Liver (tissue), 8 donors: ENCODE measurements at regions not wholly inside any gene's neighbourhood (a gene's known extent, or its start where the extent isn't known, plus 50 kb on each side); places are given as distances from the start of the nearest gene placed in this dataset.

Source experiments
- DNase-seq: peaks from one replicate; pipeline ENCODE4 v3.0.0-alpha.2; 2017; ENCODE audit warnings: low spot score
- H3K27ac ChIP-seq, 2 donors: one replicate each; pipeline ENCODE4 v1.7.0; 2013; ENCODE audit warnings: inconsistent platforms in 2 of 2, low read length in 2 of 2, control low read depth in 1 of 2, low read depth in 1 of 2, mild to moderate bottlenecking in 1 of 2
- H3K27me3 ChIP-seq, 4 donors: one replicate each; pipeline versions ENCODE4 v1.6.1 to v1.7.0; 2013; ENCODE audit warnings: low read length in 3 of 4, inconsistent platforms in 1 of 4, mild to moderate bottlenecking in 1 of 4, moderate library complexity in 1 of 4; ENCODE audit not compliant: control insufficient read depth in 4 of 4, insufficient read depth in 4 of 4
- H3K36me3 ChIP-seq, 4 donors: one replicate each; pipeline versions ENCODE4 v1.6.1 to v1.7.0; 2013; ENCODE audit warnings: low read length in 3 of 4, mild to moderate bottlenecking in 3 of 4, low read depth in 1 of 4, moderate library complexity in 1 of 4; ENCODE audit not compliant: control insufficient read depth in 4 of 4, insufficient read depth in 3 of 4
- H3K4me1 ChIP-seq, 4 donors: one replicate each; pipeline versions ENCODE4 v1.6.1 to v1.7.0; 2013; ENCODE audit warnings: low read length in 3 of 4, mild to moderate bottlenecking in 3 of 4, moderate library complexity in 1 of 4; ENCODE audit not compliant: control insufficient read depth in 4 of 4, insufficient read depth in 4 of 4
- H3K4me3 ChIP-seq, 3 donors: one replicate each; pipeline versions ENCODE4 v1.6.1 to v1.7.0; 2013; ENCODE audit warnings: low read length in 3 of 3, control low read depth in 1 of 3, low read depth in 1 of 3, mild to moderate bottlenecking in 1 of 3
- H3K9ac ChIP-seq, 2 donors: one replicate each; pipeline ENCODE4 v1.7.0; 2013; ENCODE audit warnings: low read length in 2 of 2, mild to moderate bottlenecking in 2 of 2, moderate library complexity in 2 of 2, control low read depth in 1 of 2, low read depth in 1 of 2
- H3K9me3 ChIP-seq, 4 donors: one replicate each; pipeline versions ENCODE4 v1.6.1 to v1.7.0; 2013; ENCODE audit warnings: low read length in 3 of 4; ENCODE audit not compliant: control insufficient read depth in 4 of 4
- EGR1 ChIP-seq, 2 donors: IDR thresholded peaks; 2 replicates each; pipeline ENCODE4 v1.6.1; 2016 to 2018; ENCODE audit warnings: antibody characterized with exemption in 2 of 2, low read depth in 2 of 2
- FOXA1 ChIP-seq: IDR thresholded peaks from 2 replicates; pipeline ENCODE4 v1.6.1; 2016; ENCODE audit warnings: antibody characterized with exemption
- FOXA2 ChIP-seq: IDR thresholded peaks from 2 replicates; pipeline ENCODE4 v1.6.1; 2016; ENCODE audit warnings: antibody characterized with exemption
- GABPA ChIP-seq, 2 donors: IDR thresholded peaks in 1 of 2; conservative IDR thresholded peaks in 1 of 2; 2 replicates each; pipeline ENCODE4 v1.6.1; 2016; ENCODE audit warnings: antibody characterized with exemption in 2 of 2, mild to moderate bottlenecking in 1 of 2, moderate library complexity in 1 of 2
- HNF4A ChIP-seq, 2 donors: conservative IDR thresholded peaks; 2 replicates each; pipeline ENCODE4 v1.6.1; 2016; ENCODE audit warnings: antibody characterized with exemption in 2 of 2, mild to moderate bottlenecking in 2 of 2
- HNF4G ChIP-seq: IDR thresholded peaks from 2 replicates; pipeline ENCODE4 v1.6.1; 2016; ENCODE audit warnings: antibody characterized with exemption
- JUND ChIP-seq, 2 donors: IDR thresholded peaks; 2 replicates each; pipeline ENCODE4 v1.6.1; 2016; ENCODE audit warnings: antibody characterized with exemption in 2 of 2
- NR2F2 ChIP-seq: IDR thresholded peaks from 2 replicates; pipeline ENCODE4 v1.6.1; 2016; ENCODE audit warnings: antibody characterized with exemption
- RAD21 ChIP-seq, 2 donors: IDR thresholded peaks; 2 replicates each; pipeline ENCODE4 v1.6.1; 2016; ENCODE audit warnings: antibody characterized with exemption in 2 of 2, mild to moderate bottlenecking in 2 of 2
- RXRA ChIP-seq, 2 donors: IDR thresholded peaks; 2 replicates each; pipeline ENCODE4 v1.6.1; 2017 to 2018; ENCODE audit warnings: antibody characterized with exemption in 2 of 2, mild to moderate bottlenecking in 1 of 2
- SP1 ChIP-seq: IDR thresholded peaks from 2 replicates; pipeline ENCODE4 v1.6.1; 2018; ENCODE audit warnings: antibody characterized with exemption, mild to moderate bottlenecking
- TAF1 ChIP-seq: conservative IDR thresholded peaks from 2 replicates; pipeline ENCODE4 v1.6.1; 2016; ENCODE audit warnings: antibody characterized with exemption, mild to moderate bottlenecking
- YY1 ChIP-seq: IDR thresholded peaks from 2 replicates; pipeline ENCODE4 v1.6.1; 2016; ENCODE audit warnings: antibody characterized with exemption, mild to moderate bottlenecking
- WGBS: extraction: QIAGEN DNeasy Blood & Tissue Kit; methylation state at CpG from one replicate; pipeline ENCODE4 v1.1.7; 2013; 5-methylcytosine and 5-hydroxymethylcytosine counted together
- TF ChIP-seq, protein P1 (sequence below): IDR thresholded peaks from 2 replicates; pipeline ENCODE4 v1.6.1; 2016; ENCODE audit warnings: antibody characterized with exemption
- TF ChIP-seq, protein P2 (sequence below): IDR thresholded peaks from 2 replicates; pipeline ENCODE4 v1.6.1; 2016; ENCODE audit warnings: antibody characterized with exemption, mild to moderate bottlenecking
- TF ChIP-seq, protein P3 (sequence below): IDR thresholded peaks from 2 replicates; pipeline ENCODE4 v1.6.1; 2016; ENCODE audit warnings: antibody characterized with exemption
- TF ChIP-seq, protein P4 (sequence below): fragments of 150-350 bp; IDR thresholded peaks from 2 replicates; pipeline ENCODE4 v1.5.1; 2017; ENCODE audit warnings: improper control_type of control experiment, low read depth, low read length; ENCODE audit not compliant: missing input control
- TF ChIP-seq, protein P5 (sequence below): IDR thresholded peaks from 2 replicates; pipeline ENCODE4 v1.6.1; 2016; ENCODE audit warnings: antibody characterized with exemption
- donor health status: healthy.
- donor health status: healthy.
- donor health status: healthy.
- donor health status: healthy.
- donor health status: healthy.

DNA sequence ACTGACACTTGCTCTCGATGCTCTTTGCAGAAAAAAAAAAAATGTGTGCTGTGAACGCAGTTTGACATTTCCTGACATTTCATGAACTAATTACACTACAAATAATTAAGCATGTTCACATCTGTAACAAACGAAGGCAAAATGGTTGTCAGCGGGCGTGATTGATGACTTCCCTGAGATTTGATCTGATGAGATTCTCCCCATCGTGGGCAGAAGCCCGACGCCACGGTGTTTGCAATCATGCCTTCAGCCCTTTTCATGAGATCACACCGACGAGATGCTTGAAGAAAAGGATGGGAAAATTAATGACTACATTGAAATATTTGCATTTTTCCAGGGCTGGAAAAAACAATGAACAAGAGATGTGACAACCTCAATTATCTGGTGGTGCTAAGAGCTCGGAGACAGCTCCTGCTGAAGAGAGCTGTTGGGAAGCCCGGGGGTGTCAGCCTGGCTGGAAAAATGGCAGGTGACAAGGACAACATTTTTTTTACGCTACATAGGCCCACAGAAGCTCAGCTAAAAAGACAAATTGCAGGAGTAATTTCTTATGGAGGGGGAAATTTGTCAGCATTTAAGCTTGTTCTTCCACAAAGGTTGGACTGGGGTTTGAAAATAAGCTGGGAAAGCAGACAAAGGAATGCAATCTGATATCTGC is 259.4 kb upstream of the IRX3 start:
- DNase-seq, result no peak
- no peaks in the 10 kb centered on the region for H3K4me1 ChIP-seq

More for the DNA sequence above, 259.4 kb upstream of the IRX3 start:
- no peak overlapping the region for H3K27ac ChIP-seq
- no peaks in the 10 kb centered on the region for H3K36me3 ChIP-seq
- H3K9ac ChIP-seq, result no peak overlapping the region
- 48% methylated on average over 14 of the region's 14 CpGs for WGBS
- H3K4me3 ChIP-seq, result no peak overlapping the region
- TF ChIP-seq, protein P1, sequence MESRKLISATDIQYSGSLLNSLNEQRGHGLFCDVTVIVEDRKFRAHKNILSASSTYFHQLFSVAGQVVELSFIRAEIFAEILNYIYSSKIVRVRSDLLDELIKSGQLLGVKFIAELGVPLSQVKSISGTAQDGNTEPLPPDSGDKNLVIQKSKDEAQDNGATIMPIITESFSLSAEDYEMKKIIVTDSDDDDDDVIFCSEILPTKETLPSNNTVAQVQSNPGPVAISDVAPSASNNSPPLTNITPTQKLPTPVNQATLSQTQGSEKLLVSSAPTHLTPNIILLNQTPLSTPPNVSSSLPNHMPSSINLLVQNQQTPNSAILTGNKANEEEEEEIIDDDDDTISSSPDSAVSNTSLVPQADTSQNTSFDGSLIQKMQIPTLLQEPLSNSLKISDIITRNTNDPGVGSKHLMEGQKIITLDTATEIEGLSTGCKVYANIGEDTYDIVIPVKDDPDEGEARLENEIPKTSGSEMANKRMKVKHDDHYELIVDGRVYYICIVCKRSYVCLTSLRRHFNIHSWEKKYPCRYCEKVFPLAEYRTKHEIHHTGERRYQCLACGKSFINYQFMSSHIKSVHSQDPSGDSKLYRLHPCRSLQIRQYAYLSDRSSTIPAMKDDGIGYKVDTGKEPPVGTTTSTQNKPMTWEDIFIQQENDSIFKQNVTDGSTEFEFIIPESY, result no peak
- TF ChIP-seq NR2F2 (no peak), EGR1 (IDR thresholded peaks at IDR 0.05; ENCODE audit: low read depth in 2 of 2) (no peak), FOXA2 (no peak), HNF4G (no peak), TAF1 (no peak), HNF4A (conservative IDR thresholded peaks at IDR 0.05) (no peak), FOXA1 (no peak), SP1 (no peak), YY1 (no peak), GABPA (IDR thresholded peaks at IDR 0.05 in 1 of 2, conservative IDR thresholded peaks at IDR 0.05 in 1 of 2) (no peak), RAD21 (IDR thresholded peaks at IDR 0.05) (no peak), RXRA (IDR thresholded peaks at IDR 0.05) (no peak), JUND (IDR thresholded peaks at IDR 0.05) (no peak)
- TF ChIP-seq, protein P2, sequence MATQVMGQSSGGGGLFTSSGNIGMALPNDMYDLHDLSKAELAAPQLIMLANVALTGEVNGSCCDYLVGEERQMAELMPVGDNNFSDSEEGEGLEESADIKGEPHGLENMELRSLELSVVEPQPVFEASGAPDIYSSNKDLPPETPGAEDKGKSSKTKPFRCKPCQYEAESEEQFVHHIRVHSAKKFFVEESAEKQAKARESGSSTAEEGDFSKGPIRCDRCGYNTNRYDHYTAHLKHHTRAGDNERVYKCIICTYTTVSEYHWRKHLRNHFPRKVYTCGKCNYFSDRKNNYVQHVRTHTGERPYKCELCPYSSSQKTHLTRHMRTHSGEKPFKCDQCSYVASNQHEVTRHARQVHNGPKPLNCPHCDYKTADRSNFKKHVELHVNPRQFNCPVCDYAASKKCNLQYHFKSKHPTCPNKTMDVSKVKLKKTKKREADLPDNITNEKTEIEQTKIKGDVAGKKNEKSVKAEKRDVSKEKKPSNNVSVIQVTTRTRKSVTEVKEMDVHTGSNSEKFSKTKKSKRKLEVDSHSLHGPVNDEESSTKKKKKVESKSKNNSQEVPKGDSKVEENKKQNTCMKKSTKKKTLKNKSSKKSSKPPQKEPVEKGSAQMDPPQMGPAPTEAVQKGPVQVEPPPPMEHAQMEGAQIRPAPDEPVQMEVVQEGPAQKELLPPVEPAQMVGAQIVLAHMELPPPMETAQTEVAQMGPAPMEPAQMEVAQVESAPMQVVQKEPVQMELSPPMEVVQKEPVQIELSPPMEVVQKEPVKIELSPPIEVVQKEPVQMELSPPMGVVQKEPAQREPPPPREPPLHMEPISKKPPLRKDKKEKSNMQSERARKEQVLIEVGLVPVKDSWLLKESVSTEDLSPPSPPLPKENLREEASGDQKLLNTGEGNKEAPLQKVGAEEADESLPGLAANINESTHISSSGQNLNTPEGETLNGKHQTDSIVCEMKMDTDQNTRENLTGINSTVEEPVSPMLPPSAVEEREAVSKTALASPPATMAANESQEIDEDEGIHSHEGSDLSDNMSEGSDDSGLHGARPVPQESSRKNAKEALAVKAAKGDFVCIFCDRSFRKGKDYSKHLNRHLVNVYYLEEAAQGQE, result no peak
- TF ChIP-seq, protein P3, sequence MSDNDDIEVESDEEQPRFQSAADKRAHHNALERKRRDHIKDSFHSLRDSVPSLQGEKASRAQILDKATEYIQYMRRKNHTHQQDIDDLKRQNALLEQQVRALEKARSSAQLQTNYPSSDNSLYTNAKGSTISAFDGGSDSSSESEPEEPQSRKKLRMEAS, result no peak
- TF ChIP-seq, protein P4, sequence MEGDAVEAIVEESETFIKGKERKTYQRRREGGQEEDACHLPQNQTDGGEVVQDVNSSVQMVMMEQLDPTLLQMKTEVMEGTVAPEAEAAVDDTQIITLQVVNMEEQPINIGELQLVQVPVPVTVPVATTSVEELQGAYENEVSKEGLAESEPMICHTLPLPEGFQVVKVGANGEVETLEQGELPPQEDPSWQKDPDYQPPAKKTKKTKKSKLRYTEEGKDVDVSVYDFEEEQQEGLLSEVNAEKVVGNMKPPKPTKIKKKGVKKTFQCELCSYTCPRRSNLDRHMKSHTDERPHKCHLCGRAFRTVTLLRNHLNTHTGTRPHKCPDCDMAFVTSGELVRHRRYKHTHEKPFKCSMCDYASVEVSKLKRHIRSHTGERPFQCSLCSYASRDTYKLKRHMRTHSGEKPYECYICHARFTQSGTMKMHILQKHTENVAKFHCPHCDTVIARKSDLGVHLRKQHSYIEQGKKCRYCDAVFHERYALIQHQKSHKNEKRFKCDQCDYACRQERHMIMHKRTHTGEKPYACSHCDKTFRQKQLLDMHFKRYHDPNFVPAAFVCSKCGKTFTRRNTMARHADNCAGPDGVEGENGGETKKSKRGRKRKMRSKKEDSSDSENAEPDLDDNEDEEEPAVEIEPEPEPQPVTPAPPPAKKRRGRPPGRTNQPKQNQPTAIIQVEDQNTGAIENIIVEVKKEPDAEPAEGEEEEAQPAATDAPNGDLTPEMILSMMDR, result no peak
- TF ChIP-seq, protein P5, sequence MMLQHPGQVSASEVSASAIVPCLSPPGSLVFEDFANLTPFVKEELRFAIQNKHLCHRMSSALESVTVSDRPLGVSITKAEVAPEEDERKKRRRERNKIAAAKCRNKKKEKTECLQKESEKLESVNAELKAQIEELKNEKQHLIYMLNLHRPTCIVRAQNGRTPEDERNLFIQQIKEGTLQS, result no peak
- H3K9me3 ChIP-seq, result no peaks in the 10 kb centered on the region
- peaks cover 0 to 6% (median 1%) of the 10 kb centered on the region in 4 donors for H3K27me3 ChIP-seq
